NCI-H82 treated with DMSO at 0.1 percent for 48 hours (cell line): ENCODE measurements at regions not wholly inside any gene's neighbourhood (a gene's known extent, or its start where the extent isn't known, plus 50 kb on each side); places are given as distances from the start of the nearest gene placed in this dataset.

Experiments used
- DNase-seq: peaks from one replicate; lab custom pipeline; 2025; ENCODE audit not compliant: unreplicated experiment; lab: John Stamatoyannopoulos, UW

DNA sequence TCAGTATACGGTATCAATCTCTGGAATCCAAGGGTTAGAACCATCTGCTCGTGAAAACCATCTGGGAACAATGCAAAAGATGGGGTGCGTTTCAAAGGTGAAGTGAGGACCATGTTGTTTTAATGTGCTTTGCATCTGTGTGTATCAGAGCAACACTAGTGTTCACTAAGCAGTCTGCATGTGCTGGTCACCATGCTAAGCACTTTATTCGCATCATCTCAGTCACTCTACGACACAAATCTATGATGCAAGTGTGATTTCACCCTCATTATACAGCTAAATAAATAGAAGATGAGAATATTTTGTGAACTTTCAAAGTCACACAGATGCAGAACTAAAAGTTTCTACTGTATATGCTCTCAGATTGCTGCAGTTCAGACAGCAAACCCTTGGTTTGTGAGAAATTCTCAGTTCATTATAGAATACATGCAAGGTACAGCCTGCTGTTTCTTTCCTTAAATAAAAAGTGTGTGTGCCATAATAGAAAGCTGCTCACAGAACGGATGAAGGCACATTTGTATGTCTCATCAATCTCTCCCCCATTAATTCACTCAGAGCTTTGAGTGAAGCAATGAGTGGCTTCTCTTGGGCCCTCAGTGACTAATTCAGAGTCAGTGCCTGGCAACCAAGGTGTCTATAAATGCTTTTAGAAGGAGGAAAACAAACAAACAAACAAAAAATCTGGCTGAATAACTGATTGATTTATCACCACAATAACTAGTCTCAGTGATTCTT is 652.8 kb upstream of the SOX11 start:
- no peak for DNase-seq

DNA sequence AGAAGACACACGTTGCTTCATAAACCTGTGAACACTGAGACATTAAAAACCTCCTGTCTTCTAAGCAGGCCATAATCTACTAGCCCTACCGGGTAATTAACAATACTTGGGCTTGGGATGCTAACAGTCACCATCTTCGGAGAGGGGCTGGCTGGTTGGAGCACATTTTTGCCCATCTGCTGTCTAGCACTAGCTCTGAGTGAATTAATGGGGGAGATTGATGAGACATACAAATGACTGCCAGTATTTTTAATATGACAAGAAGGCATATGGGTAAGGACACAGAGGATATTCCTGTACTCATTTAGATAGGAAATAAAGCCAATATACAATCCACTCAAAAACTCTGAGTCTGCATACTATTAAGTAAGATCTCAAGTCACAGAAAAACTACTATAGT is 651.6 kb upstream of the SOX11 start:
- no peak for DNase-seq

DNA sequence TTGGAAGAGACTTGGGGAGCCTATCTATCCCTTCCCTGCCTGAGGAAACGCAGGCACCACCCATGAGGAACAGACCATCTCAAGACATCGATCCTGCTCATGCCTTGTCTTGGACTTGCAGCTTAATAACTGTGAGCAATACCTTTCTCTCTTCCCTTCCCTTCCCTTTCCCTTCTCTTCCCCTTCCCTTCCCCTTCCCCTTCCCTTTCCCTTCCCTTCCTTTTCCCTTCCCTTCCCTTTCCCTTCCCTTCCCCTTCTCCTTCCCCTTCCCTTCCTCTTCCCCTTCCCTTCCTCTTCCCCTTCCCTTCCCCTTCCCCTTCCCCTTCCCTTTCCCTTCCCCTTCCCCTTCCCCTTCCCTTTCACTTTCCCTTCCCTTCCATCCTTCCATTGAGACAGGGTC is 650.7 kb upstream of the SOX11 start:
- no peak for DNase-seq

DNA sequence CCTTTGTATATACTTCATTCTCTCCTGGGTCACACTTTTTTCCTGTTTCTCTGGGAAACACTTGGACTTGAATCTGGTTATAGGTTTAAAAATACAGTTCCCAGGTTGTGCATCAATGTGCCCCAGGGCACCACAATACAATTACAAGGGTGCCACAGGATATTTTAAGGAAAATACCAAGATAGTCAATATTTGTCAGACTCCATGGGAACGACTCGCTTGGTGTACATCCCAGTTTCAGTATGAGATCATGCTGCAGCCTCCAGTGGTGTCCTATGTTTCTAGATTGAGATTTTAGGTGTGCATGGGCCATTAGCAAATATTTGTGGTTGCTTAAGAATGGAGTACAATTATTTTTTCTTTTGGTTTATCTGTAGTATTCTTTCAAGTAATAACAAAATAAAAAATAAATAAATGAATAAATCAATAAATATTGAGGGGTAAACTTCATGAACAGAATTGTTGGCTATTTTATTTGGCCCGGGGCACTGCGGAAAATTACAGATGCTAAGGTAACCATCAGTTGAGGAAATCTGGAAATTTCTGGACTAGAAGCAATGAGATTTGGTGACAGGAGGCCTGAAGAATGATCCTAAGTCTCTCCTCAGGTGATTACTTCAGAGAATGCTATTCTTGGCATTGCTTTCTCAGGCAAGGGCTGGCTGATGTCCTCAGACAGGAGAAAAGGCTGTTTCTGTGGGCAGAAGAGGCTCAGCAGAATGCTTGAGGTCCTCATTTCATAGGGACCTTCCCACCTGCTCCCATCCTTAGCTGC is 649.3 kb upstream of the SOX11 start:
- DNase-seq: no peak

DNA sequence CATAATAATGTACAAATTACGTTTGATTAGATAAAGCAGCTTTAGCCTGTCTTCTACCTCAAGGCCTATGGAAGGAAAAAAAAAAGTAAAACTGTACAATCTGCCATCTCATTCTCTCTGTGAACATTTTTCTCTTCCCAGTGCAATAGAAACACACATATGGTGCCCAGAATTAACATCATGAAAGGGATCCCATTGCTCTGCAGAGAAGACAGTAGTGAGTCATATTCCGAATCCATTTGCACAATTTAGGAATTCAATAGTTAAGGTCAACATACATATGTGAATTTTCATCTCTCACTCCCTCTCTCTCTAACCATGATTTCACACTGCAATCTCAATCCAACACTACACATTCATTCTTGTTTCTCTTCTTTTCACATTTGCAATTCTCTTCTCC is 640.9 kb upstream of the SOX11 start:
- no peak for DNase-seq

DNA sequence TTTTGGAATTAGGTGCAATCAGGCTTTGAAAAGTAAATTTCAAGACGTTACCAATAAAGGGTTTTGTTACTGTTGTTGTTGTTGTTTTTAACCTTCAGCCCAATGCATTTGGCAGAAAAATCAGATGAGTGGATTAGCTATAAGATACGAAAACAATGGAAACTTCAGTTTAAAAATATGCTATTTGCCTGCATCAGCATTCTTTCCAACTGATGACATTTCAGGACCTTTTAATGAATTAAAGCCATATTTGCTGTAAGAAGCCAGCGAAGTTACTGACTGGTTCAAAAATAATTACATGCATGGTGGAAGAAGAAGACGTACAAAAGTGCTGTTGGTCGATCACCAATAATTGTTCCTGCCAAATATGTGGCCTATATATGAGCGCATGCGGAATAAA is 639.3 kb upstream of the SOX11 start:
- no peak for DNase-seq

DNA sequence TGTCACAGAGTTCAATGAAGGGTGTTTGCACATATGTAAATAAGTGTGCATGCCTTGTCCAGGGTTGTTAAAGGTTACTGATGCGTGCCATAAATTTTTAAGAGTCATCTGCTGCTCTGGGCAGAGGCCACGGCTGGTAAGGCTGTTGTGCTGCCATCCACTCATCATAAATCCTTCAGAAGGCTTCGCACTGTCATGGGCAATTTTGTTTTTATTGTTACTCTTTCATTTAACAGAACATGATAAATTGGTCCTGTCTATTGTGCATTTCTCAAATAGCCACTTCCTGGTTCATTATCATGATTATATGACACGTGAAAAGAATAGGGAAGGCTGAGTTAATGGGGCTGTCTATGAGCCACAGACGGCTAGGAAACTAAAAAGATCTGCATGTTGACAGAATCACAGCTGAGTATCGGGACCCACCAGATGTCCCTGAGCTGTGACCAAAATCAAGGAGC is 634.3 kb upstream of the SOX11 start:
- DNase-seq: no peak

DNA sequence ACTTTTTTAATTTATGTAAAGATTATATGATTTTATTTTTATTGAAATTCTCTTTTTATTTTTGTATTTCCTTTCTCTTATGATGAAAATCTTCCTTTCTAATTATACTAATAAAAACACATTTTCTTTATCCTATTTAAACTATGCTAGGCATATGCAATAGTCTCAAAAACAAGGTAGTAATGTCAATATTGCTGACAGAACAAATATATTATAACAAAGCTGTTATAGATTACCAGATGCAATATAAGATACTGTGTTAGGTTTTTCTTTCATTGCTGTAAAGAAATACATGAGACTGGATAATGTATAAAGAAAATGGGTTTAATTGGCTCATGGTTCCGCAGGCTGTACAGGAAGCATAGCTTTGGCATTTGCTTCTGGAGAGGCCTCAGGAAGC is 631.2 kb upstream of the SOX11 start:
- DNase-seq: no peak

DNA sequence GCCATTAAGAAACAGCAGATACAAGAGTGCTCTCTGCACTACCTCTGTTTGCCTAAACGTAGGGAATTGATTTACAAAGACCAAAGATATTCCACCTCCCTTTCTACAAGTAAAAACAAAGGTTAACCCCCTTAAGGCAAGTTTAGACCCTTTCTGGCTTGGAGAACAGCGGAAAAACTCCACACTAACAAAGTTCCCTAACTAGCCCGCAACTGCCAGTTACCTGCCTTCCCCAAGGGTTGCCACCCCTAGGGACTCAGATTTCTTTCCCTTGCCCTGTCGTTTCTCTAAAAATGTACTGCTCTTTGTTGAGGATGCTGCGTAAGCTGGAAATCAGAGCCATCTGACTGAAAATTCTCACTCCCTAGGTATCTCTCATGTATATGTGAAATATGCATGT is 627.5 kb upstream of the SOX11 start:
- no peak for DNase-seq

DNA sequence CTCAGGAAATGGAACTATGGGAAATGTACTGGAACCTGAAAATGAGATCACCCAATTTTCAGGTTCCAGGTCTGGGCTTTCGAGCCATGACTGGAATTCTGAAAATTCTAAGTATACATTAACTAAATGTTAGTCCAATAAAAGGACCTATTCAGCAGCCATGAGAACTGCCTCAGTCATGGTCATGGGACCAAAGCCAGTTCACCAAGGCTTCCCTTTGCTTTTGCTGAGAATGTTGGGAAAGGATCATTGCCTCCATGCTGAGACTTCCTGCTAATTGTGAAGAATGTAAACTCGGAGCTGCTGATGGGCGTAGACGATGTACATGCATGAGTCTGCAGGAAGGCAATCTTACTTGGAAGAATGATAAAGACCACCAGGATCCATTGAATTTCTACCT is 624.4 kb upstream of the SOX11 start:
- no peak for DNase-seq

DNA sequence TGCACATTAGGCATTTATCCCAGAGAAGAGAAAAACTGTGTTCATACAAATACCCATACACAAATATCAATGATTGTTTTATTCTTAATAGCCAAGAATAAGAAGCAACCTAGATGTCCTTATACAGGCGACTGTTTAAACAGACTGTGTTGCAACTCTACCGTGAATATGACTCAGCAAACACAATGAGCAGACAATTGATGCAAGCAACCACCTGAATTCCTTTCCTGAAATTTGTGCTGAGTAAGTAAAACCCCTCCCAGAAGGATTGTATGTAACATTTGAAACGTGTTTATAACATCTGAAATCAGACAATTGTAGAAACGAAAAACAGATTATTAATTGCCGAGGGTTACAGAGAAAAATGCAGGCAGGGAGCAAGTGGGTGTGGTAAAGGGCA is 621.9 kb upstream of the SOX11 start:
- no peak for DNase-seq

DNA sequence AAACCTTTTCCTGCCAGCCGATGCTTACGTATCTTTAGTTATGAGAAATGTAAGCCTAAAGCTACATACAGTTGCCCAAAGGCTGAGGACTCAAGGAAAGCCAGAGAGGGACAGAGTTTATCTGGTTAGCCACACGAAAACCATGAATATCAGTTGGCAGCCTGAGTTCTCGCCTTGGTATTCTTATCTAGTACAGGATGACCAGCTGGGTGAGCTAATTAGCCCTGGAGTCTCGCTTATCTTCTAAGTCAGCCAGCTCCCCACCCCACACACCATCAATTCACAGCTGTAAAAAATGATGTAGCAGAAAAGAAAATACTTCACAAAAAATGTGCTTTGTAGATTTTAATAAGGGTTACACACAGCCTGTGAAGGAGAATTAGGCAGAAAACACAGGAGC is 617.5 kb upstream of the SOX11 start:
- no peak for DNase-seq

DNA sequence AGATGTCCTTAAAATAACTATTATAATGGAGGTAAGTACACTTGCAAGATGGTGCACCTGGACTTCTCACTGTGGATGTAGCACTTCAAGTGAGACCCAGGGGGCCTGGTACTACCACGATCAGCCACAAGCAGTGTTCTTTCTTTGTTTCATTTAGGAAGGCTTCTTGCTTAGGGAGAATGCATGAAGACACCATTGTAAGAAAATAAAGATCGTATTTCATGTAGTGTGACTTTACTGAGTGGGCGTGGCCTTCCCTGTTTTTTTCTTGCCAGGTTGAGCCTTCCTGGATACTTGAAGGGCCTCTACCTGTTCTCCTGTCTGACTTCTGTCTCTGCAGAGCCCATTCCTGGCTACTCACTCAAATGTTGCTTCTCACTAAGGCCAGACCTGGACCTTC is 615.6 kb upstream of the SOX11 start:
- DNase-seq: no peak

DNA sequence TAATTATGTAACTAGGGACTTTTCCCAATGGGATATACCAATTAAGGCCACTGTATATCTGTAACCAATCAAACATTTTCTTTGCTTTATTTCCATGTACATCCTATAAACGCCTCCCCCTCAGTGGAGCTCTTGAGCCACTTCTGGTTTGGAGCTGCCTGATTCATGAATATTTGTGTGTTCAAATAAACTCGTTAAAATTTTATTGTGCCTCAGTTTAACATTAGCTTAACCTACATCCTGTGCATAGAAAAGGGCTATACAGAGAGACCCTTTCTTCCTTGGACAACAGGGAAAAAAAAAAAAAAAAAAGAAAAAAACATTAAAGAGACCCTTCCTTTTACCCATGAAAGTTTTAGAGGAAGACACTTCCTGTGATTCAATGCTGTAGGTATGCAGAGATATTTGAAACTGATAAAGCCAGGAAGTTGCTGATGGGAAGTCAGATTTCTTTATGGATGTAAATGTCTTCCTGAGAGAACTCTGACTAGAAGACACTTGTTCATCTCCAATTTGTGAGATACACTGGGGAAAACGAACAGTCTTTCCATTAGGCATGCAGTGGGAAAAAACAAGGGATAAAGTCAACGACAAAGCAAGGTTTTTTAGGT is 614.6 kb upstream of the SOX11 start:
- DNase-seq: no peak

DNA sequence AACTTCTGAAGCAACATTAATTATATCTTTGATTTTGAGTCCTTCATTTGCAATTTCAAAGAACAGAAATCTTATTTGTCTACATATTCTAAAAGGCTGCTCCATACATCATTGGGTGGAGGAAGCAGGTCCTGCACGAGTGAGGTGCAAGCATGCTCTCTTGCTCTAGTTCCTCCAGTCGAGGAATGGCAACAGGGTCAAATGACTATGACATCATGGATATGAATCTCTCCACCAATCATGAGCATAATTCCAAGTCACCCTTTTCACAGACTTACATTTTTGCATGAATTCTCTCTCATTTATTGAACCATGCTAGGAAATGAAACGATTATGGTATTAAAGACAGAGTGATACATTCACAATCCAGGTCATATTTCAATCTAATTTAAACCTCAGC is 608.8 kb upstream of the SOX11 start:
- DNase-seq: no peak

DNA sequence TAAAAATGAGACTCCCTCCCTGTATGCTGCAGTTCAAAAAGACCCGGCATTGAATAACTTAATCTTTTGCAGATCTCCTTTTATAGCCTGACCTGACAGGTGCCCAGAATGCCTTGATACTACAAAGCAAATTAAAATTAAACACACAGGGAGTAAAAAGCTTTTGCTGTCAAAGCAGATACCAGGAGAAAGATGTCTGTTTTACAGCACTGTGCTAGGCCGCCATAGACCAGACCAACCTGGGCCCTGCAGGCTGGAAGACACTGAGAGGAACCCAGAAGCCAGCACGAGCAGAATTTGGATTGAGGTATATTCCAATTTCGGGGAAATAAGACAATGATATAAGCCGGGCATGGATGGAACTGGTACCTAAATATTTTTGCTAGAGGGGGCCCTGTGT is 602.8 kb upstream of the SOX11 start:
- DNase-seq: no peak

DNA sequence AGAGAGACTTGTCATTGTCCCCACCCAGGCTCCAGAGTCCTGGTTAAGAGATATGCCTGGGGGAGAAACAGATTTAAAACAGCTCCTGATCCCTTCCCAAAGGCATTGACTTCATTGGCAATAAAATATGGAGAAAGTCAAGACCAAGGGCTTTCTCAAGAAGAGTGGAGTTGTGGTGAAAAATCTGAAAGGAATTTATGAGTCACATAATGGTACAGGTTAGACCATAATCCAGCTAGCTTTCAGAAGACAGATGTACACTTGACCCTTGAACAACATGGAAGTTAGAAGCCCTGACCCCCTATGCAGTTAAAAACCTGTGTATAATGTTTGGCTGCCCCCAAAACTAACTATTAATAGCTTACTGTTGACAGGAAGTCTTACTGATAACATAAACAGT is 599.1 kb upstream of the SOX11 start:
- DNase-seq: no peak

DNA sequence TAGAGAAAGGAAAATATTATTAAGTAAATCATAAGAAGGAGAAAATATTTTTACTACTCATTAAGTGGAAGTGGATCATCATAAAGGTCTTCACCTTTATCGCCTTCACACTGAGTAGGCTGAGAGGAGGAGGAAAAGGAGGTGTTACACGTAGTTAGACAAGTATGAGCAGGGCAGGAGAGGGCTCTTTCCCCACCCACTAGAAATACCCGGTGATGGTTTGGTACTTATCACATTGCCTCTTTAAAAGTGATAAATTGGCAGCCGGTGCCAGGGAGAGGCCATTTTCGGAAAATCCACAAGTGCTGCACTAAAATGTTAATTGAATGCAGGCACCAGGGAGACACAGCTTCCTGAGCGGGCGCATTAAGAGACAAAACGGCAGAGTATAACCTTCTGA is 598.7 kb upstream of the SOX11 start:
- no peak for DNase-seq

DNA sequence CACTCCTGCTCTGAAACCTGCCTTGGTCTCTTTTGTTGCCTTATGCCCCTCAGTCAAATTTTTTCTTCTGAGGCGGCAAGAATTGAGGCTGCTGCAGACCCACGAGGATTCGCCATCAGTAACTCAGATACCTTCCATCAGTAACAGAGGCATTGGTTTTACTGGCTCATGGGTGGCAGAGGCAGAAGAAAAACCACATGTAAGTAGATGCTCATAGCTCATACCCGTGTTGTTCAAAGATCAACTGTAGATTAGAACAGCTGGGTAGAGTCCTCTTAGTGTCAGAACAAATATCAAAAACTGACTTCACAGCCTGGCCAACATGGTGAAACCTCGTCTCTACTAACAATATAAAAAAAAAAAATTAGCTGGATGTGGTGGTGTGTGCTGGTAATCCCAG is 598.0 kb upstream of the SOX11 start:
- DNase-seq: no peak

DNA sequence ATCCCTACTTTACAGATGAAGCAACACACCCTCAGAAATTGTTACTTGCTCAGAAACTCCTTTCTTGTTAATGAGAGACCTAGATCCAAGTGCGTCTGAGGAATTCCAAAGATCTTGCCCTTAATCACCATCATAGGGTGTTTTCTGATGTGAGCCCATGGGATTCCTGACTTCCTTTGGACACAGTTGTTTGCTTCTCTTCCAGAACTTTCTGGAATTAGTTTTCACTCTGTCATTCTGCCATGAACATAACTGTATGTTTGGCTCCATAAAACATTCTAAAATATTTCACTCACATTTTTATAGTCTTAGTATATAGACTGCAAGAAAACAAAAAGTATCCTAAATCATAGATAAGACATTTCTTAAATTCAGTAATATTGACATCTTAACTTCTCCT is 593.9 kb upstream of the SOX11 start:
- DNase-seq: no peak

DNA sequence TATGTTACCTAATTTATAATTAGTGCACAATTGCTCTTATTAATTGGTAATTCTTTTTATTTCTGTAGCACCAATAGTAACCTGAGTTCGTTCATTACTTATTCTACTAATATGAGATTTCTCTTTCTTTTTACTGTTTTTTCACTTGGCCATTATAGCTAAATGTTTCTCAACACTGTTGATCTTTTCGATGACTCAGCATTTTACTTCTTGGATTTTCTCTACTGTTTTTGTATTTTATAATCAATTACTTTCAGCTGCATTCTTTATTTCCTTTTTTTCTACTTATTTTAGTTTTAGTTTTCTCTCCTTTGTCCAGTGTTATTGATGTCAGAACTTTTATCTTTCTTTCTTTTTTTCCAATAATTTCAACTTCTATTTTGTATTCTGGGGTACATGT is 589.4 kb upstream of the SOX11 start:
- DNase-seq: no peak

DNA sequence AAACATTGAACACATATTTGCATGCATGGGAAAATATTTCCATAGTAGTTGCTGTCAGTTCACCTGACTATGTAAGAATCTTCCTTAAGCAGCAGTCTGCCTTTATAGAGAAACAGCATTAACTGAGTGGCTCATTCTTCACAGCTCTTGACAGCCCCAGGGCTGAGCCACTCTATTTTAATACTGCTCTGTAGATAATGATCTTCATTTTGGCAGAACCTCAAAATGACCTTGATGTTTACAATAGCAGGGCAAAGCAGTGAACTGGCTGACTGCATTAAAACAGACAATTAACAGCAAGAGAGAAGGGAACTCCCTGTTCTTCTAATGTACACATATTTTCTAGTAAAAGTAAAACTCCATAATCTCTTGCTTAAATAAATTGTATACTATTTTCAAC is 580.6 kb upstream of the SOX11 start:
- no peak for DNase-seq
